Left ventricle myocardium superior (tissue), 1 donor: ENCODE measurements at regions not wholly inside any gene's neighbourhood (a gene's known extent, or its start where the extent isn't known, plus 50 kb on each side); places are given as distances from the start of the nearest gene placed in this dataset.
A peak's percentile ranks its signal among the peaks of the same experiment; 100 is the strongest.

Source experiments
- ATAC-seq: fragments of 200-7000 bp; cut with Tn5 transposase; one replicate; pipeline ENCODE4 v1.9.1; 2020; ENCODE audit warnings: mild to moderate bottlenecking, moderate library complexity
- DNase-seq: peaks from one replicate; pipeline ENCODE4 v3.0.0-alpha.2; 2020
- intact Hi-C: fragments of 100-400 bp; cut with micrococcal nuclease; formaldehyde crosslinking; loops from one replicate; pipeline ENCODE4 v1.11.0; 2022
- donor health status: DM: no; HTN: yes; CAD: no; lungs with severe emphysema.

DNA sequence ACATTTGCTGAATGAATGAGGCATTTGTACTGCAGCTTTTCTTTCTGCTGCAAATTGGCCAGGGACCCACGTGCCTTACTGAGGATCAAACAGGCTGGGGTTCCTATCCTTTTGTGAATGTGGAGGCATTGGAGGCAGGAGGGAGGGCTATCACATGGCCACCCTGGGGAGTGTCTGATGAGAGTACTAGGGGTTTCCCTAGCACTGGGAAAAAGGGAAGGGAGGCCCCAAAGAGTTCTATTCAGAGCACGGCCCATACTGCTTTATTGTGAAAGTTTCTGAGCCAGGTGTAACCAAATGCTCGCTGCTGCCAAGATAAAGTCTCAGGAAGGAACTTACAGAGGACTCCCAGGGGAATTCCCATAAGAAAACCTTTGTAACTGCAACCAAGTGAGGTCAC is 78.4 kb upstream of the ANO1 start:
- no peak for DNase-seq
- peak; percentile 60 for ATAC-seq
- intact Hi-C loops: no loop called here

DNA sequence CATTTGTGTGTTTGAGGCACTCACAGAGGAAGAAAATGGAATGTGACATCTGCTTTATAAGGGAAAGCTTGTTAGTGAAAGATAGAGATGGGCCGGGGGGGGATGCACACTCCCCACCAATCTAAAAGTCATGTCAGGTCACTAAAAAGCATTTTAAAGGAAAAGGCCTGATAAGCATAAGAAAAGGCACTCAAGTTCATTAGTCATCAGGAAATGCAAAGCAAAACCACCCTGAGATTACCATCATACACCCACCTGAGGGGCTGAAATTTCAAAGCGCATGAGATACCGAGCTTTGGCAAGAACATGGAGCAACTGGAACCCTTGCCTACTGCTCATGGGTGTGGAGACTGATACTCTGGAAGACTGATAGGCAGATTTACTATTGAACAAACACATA is 77.9 kb upstream of the ANO1 start:
- ATAC-seq: peak; percentile 12
- intact Hi-C loops: no loop called here
- no peak for DNase-seq

DNA sequence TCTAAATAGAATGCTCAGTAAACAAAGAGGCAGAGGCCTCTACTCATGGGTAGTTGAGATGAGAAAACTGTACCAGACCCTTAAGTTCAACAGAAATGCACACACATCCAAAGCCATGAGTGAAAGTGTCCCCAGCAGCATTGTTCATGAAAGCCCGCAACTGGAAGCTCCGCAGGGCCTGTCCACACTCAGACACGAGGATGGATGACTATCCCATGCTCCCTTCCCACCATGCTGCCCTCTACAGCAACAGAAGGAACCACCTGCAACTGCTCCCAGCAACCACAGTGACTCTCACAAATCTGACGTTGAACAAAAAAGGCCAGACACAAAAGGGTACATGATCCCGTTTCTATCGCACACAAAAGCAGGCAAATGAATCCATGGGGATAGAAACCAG is 76.9 kb upstream of the ANO1 start:
- DNase-seq (no peak), ATAC-seq (no peak)
- intact Hi-C loops: no loop called here

DNA sequence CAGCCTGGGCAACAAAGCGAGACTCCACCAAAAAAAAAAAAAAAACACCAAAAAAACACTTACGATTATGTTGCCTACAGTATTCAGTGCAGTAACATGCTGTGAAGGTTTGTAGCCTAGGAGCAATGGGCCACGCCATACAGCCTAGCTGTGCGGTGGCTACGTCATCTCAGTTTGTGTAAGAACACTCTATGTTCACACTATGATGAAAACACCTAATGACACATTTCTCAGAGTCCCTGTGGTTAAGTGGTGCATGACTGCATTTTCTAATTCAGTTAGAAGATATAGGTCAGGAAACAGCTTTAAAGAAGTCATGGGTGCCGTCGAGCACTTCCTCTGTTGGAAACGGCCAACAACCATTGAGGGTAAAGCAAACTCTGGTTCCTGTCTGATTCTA is 75.7 kb upstream of the ANO1 start:
- DNase-seq (no peak), ATAC-seq (no peak)
- intact Hi-C loops: no loop called here

DNA sequence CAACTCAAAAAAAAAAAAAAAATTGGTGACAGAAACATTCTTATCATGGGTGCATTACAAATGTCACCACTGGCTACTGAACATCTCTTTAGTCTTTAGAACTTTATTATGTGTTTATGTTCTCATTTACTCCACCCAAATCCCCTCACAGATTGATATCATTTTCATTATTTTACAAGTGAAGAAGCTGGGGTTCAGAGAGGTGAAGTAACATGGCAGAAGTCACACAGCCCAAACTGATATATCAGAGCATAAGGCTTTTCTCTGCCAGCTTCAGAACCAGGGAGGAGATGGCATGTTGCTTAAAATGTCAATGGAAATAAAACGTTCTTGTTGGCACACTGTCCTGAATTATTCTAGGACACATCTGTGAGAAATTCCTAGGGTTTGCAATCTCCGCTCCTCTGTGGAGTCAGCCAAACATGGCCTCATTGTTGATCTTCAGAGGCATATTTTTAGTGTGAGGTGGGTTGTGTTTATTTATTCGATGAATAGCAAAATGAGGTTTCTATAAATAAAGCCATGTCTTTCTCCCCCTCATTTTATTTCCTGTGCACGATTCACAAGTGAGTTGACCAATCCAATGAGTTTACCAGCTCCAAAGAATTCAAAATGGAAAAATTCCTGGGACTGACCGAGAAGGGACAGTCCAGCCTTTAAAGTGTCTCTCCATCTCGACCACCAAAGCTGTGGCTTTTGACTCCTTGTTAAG is 72.9 kb upstream of the ANO1 start:
- peak; percentile 24 for ATAC-seq
- no peak for DNase-seq
- intact Hi-C loops: no loop called here

DNA sequence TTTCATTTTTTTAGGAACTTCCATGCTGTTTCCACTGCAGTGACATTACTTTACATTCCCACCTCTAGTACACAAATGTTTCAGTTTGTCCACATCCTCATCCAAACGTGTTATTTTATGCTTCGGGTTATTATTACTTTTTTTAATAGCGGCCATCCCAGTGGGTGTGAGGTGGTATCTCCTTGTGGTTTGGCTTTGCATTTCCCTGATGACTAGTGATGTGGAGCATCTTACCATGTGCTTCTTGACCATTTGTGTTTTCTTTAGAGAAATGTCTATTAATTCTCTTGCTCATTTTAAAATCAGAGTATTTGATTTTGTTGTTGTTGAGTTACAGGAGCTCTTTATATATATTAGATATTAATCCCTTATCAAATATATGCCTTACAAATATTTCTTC is 70.3 kb upstream of the ANO1 start:
- DNase-seq (no peak), ATAC-seq (no peak)
- intact Hi-C loops: no loop called here

DNA sequence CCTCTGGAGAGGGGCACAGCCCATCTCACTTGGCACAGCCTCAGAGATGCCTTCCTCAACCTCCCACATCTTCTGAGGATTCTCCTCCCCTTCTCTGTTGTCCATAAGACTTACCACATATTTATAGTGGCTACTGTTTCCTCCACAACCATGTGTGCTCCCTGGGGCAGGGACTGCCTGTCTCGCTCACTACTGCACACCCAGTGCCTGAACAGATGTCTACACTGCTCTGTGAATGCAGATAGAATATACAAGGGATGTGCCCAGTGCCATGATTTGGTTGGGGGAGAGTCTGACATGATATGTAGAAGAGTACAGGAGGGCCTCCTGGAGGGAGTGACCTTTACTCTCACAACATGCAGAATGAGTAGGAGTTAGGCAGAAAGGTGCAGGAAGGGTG is 67.3 kb upstream of the ANO1 start:
- ATAC-seq (no peak), DNase-seq (no peak)
- intact Hi-C loops: no loop called here

DNA sequence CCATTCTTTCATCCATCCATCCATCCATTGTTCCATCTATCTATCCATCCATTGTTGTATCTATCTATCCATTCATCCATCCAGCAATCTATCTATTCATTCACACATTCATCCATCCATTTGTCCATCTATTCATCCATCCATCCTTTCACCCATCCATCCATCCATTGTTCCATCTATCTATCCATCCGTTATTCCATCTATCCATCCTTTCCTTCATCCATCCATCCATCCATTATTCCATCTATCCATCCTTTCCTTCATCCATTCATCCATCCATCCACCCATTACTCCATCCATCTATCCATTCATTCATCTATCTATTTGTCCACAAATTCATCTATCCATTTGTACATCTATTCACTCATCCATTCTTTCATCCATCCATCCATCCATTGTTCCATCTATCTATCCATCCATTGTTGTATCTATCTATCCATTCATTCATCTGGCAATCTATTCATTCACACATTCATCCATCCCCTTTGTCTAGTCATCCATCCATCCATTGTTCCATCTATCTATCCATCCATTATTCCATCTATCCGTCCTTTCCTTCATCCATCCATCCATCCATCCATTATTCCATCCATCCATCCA is 65.9 kb upstream of the ANO1 start:
- intact Hi-C loops: no loop called here
- ATAC-seq: no peak
- no peak for DNase-seq

DNA sequence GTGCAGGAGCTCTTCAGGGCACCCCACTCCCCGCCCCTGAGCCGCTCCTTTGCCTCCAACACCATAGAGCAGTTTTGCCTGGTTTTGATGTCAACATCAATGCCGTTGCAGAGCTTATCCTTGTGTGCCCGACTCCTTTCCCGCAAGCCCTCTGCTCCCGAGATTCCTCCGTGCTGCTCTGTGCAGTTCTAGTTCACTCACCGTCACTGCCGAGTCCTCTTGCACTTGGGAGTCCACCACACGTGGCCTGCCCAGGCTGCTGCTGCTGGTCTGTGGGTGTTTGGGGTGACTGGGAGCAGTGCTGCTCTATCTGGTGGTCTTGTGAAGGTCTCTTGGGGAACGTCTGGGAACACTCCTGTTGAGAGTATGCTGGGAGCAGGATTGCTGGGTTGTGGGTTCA is 63.8 kb upstream of the ANO1 start:
- DNase-seq (no peak), ATAC-seq (no peak)
- intact Hi-C loops: no loop called here

DNA sequence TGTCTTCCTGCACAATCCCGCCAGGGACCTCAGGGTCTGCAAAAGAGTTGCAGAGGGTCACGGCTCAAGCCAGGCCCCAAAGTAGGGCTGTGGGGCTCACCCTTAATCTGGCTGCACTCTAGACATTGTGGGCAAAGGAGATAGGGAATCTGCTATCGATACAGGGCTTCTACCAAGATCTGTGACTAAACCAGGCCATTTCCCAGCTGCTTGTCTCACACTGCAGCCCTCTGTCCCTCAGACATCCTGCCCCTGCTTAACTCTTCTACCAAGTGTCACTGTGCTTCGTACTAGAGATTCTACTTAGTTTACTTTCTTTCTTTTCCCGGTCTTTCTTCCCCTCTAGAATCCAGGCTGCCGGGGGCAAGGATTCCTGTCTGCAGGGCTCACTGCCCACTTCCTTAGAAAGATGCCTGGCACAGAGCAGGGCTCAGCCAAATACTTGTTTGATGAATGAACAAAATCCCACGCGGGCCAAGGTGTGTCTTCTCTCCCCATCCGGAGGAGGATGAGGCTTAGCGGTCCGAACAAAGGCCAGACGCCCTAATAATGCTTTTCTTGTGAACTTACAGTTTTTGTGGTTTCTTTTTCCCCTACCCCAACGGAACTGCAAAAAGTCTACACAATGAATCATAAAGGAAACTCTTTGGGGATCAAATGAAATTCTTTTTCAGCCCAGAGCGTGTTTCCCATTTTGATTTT is 61.3 kb upstream of the ANO1 start:
- intact Hi-C loops: no loop called here

DNA sequence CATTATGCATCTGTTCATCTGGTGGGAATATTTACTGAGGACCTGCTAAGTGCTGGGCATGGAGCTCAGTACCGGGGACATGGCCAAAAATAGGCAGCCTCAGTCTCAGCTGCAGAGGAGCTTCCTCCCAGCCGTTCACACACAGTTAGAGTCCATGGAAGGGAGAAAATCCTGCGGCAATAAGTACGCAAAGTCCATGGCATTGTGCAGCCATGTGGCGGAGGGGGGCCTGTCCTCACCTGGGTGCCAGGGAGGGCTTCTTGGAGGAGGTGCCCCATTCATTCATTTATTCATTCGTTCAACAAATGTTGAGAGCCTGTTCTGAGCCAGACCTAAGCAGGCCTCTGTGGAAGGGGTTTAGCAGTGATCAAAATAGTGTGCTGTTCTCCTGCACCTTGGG is 59.3 kb upstream of the ANO1 start:
- DNase-seq: no peak
- intact Hi-C loops: no loop called here
- no peak for ATAC-seq

More for the DNA sequence above, 61.3 kb upstream of the ANO1 start:
- no peak for DNase-seq
- ATAC-seq: no peak

DNA sequence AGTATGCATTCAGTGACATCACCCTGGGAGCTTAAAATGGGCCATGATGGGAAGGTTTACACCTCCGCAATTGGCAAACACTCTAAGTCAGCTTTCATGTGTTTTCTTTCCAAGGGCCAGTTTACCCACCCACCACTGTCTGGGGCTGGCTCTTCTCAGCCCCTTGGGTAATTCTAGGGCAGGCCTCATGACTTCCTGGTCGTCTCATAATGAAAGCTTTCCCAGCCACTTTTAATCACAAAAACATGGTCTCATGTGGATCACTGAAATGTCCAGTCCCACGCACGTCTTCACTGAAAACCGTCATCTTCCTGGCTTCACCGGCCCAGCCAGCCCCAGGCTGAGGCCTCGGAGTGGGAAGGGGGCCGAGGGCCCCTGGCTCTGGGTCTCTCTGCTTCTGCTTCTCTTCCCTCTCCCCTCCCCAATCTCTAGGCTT is 58.5 kb upstream of the ANO1 start:
- DNase-seq (peak; percentile 40), ATAC-seq (peak; percentile 85)
- intact Hi-C loops: no loop called here

DNA sequence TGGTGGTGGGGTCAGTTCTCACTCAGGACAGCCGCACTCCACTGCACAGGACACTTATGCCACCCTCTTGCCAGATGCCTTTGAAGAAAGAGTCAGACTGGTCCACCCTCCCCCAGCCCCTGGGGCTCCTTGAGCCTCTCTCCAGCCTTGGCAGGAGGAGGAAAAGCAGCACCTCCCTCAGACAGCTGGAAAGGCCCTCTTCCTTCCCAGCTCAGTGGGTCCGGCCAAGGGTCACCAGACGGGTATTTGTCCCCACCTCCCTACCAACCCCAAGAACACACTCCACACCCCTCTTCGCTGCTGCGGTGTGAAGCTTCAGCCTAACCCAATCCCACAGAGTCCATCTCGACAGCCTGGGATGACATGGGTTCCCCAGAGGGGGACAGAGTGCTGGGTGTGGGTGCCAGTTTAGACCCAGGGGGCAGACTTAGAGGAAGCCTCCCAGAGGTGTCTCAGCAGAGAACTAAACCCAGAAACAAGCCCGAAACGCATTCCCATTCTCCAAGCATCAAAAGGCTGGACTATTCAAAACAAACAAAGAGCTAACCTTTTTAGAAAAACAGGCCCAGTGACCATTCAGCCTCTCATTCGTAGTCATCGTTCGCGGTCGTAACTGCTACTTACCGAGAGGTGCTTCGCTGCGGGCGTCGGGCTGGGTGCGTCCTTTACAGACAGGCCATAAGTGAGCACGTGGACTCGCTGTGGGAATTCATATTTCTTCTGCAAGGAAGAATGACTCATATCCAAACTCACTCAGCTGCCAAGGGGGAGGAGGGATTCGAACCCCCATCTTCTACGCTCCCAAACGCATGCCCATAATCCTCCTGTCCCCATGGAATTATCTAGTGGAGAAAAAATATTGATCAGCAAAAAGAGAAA is 57.5 kb upstream of the ANO1 start:
- DNase-seq: peak; percentile 52
- ATAC-seq: peak; percentile 81
- intact Hi-C loops: no loop called here

DNA sequence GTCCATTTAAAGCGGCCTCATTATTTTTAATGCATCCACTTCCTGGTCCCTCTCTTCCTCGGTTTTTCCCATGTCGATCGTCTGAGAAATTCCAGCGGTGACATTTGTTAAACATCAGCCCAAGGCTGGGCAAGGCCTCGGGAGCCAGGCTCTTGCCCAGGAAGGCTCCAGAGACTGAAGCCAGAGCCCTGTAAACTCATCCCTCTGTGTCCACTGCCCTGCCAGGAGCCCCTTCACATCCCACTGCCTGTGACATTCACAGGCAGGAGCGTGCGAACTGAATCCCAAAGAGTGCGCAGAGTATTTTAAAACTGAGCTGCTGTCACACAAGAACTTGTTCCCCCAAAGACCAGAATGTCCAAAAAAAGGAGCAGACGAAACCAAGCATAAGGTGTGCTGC is 56.5 kb upstream of the ANO1 start:
- DNase-seq (no peak), ATAC-seq (no peak)
- intact Hi-C loops: no loop called here

DNA sequence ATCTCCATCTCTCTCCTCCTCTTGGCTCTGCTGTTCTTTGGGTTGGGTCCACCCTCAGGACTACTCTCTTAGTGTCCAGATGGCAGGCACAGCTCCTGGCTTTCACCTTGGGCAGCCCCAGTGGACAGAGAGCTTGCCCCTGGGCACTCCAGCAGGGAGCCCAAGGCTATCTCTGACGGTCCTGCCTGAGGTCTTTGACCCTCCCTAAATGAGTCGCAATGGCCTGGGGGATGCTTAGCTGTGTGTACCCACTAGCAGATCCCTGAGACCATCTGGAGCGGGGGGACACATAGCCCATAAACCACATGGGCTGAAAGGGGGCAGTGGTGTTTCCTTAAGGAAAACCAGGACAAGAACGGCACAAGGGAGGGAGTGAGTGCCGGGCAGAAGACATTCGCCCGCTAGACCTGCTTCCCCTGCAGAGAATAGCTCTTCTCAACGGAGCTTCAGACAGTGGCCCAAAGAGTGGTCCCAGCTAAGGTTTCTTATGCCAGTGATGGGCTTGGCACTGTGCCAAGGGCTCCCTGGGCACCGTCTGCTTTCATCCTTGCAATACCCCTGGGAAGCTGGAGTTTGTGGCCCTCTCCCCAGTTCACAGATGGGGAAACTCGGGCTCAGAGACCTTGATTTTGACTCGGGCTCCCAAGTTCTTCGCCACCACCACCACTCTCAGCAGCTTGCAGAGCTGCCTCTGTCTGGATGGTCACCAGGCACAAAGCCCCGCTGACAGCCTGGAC is 53.9 kb upstream of the ANO1 start:
- DNase-seq (no peak), ATAC-seq (no peak)
- intact Hi-C loops: no loop called here

DNA sequence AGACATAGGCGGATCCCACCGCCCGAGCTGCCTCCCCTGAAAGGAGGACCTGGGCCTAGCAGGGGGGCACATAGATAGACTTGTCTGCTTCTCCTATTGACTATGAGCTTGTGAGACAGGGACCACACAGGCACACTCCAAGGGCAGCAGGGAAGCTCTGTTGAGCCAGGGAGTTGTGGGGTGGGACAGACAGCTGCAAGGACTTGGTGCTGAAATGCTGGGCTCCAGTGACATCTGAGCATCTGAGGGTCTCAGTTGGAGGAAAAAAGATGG is 53.4 kb upstream of the ANO1 start:
- ATAC-seq (no peak), DNase-seq (no peak)
- intact Hi-C loops: no loop called here

DNA sequence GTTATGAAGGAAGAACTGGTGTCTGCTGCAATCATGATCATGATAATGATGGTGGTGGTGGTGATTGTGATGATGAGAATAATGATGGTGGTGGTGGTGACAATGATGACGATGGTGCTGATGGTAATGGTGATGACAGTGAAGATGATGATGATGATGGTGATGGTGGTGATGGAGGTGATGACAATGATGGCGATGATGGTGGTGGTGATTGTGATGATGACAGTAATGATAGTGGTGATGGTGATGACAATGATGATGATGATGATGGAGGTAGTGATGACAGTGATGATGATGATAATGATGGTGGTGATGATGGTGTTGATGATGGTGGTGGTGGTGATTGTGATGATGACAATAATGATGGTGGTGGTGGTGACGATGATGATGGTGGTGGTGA is 52.8 kb upstream of the ANO1 start:
- DNase-seq (no peak), ATAC-seq (no peak)
- intact Hi-C loops: no loop called here

DNA sequence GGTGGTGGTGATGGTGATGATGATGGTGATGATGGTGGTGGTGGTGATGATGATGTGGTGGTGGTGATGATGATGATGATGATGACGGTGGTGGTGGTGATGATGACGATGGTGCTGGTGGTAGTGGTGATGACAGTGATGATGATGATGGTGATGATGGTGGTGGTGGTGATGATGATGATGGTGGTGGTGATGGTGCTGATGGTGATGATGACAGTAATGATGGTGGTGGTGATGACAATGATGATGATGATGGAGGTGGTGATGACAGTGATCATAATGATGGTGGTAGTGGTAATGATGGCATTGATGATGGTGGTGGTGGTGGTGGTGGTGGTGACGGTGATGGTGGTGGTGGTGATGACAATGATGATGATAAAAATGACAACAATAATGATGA is 52.1 kb upstream of the ANO1 start:
- DNase-seq (no peak), ATAC-seq (no peak)
- intact Hi-C loops: no loop called here

DNA sequence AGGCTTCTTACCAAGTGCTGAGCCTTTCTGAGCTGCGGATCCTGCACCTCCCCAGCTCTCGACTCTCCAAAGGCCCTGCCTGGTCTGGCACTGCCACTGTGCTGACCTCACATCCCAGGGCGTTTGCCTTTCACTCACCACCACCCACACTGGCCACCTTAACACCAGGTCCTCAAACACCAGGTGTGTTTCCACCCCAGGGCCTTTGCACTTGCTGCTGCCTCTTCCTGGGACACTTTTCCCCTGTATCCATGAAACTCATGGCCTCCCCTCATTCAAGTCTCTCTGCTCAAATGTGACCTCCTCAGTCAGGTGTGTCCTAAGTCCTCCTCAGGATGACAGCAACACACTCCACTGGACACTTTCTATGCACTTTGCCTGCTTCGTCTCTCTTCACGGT is 51.4 kb upstream of the ANO1 start:
- intact Hi-C loops: no loop called here
- no peak for DNase-seq
- no peak for ATAC-seq

DNA sequence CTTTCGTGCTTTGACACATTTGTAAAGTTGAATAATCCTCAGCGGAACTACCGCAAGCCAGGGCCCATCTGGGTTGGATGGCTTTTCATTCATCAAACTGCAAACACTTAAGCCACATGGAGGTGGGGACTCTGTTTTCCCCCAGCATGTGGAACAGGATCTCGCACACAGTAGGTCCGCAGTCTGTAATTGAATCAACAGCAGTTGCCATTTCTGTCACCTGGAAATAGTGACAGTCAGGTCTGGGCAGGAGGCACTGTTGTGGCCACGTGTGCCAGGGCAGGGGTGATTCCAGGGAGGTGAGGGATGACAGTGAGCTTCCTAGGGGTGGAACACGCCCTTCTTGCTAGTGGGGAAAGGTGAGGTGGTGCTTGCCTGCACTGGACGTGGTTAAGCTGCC is 50.7 kb upstream of the ANO1 start:
- DNase-seq (no peak), ATAC-seq (no peak)
- intact Hi-C loops: no loop called here
